ENCODE measurements at regions not wholly inside any gene's neighbourhood (a gene's known extent, or its start where the extent isn't known, plus 50 kb on each side); places are given as distances from the start of the nearest gene placed in this dataset.

- no peaks in the 10 kb centered on the region for H3K4me1 ChIP-seq (ENCODE audit: control insufficient read depth, low read length)
- TF ChIP-seq CTCF (IDR thresholded peaks at IDR 0.05; ENCODE audit: low read depth, low read length, poor library complexity, severe bottlenecking): no peak
- no peaks in the 10 kb centered on the region for H3K36me3 ChIP-seq (ENCODE audit: control insufficient read depth, low read length)
Observed at GRCh38 chr10:131788386-131788785, 112.4 kb upstream of the PPP2R2D start.

GRCh38 chr10:131789516-131789915, 111.3 kb upstream of the PPP2R2D start:
- Histone ChIP-seq H3K79me2 (ENCODE audit: control insufficient read depth, low read length) (no peaks in the 10 kb centered on the region), H3K4me1 (ENCODE audit: control insufficient read depth, low read length) (no peaks in the 10 kb centered on the region), H3K9me2 (replicated peaks; ENCODE audit: control insufficient read depth, low read length) (no peaks in the 10 kb centered on the region), H4K20me1 (ENCODE audit: control insufficient read depth, insufficient read depth, low read depth, low read length) (no peaks in the 10 kb centered on the region), H3K4me2 (ENCODE audit: low read length) (no peak overlapping the region), H3F3A (ENCODE audit: control insufficient read depth, insufficient read depth) (no peaks in the 10 kb centered on the region), H3K9me3 (ENCODE audit: control insufficient read depth, insufficient read depth, low read length) (peaks cover 6% of the 10 kb centered on the region; the same call in 1 of the 2 replicates), H3K27ac (ENCODE audit: low read depth, low read length) (no peak overlapping the region), H3K36me3 (ENCODE audit: control insufficient read depth, low read length) (no peaks in the 10 kb centered on the region), H3K27me3 (ENCODE audit: control insufficient read depth, low read length) (no peaks in the 10 kb centered on the region), H3K4me3 (ENCODE audit: low read length) (no peak overlapping the region)
- TF ChIP-seq CTCF (IDR thresholded peaks at IDR 0.05; ENCODE audit: low read depth, low read length, poor library complexity, severe bottlenecking) (no peak), EZH2phosphoT487 (IDR thresholded peaks at IDR 0.05; ENCODE audit: borderline replicate concordance, low read length) (no peak)

More at GRCh38 chr10:131788386-131788785, 112.4 kb upstream of the PPP2R2D start:
- peaks cover 6% of the 10 kb centered on the region; the same call in 1 of the 2 replicates for H3K9me3 ChIP-seq (ENCODE audit: control insufficient read depth, insufficient read depth, low read length)
- no peaks in the 10 kb centered on the region for H4K20me1 ChIP-seq (ENCODE audit: control insufficient read depth, insufficient read depth, low read depth, low read length)
- no peaks in the 10 kb centered on the region for H3F3A ChIP-seq (ENCODE audit: control insufficient read depth, insufficient read depth)
- H3K9me2 ChIP-seq (replicated peaks; ENCODE audit: control insufficient read depth, low read length): no peaks in the 10 kb centered on the region
- H3K4me2 ChIP-seq (ENCODE audit: low read length): no peak overlapping the region
- H3K79me2 ChIP-seq (ENCODE audit: control insufficient read depth, low read length): no peaks in the 10 kb centered on the region
- no peaks in the 10 kb centered on the region for H3K27me3 ChIP-seq (ENCODE audit: control insufficient read depth, low read length)
- no peak overlapping the region for H3K4me3 ChIP-seq (ENCODE audit: low read length)
- H3K27ac ChIP-seq (ENCODE audit: low read depth, low read length): no peak overlapping the region

GRCh38 chr10:131790021-131790420, 110.8 kb upstream of the PPP2R2D start:
- peaks cover 6% of the 10 kb centered on the region; the same call in 1 of the 2 replicates for H3K9me3 ChIP-seq (ENCODE audit: control insufficient read depth, insufficient read depth, low read length)
- no peak overlapping the region for H3K4me2 ChIP-seq (ENCODE audit: low read length)
- no peaks in the 10 kb centered on the region for H3K27me3 ChIP-seq (ENCODE audit: control insufficient read depth, low read length)
- H3K4me1 ChIP-seq (ENCODE audit: control insufficient read depth, low read length): no peaks in the 10 kb centered on the region
- H3K36me3 ChIP-seq (ENCODE audit: control insufficient read depth, low read length): no peaks in the 10 kb centered on the region
- no peaks in the 10 kb centered on the region for H3K79me2 ChIP-seq (ENCODE audit: control insufficient read depth, low read length)
- no peaks in the 10 kb centered on the region for H3F3A ChIP-seq (ENCODE audit: control insufficient read depth, insufficient read depth)
- no peak for TF ChIP-seq CTCF (IDR thresholded peaks at IDR 0.05; ENCODE audit: low read depth, low read length, poor library complexity, severe bottlenecking)
- no peak for TF ChIP-seq EZH2phosphoT487 (IDR thresholded peaks at IDR 0.05; ENCODE audit: borderline replicate concordance, low read length)
- no peaks in the 10 kb centered on the region for H3K9me2 ChIP-seq (replicated peaks; ENCODE audit: control insufficient read depth, low read length)
- H3K4me3 ChIP-seq (ENCODE audit: low read length): no peak overlapping the region
- no peaks in the 10 kb centered on the region for H4K20me1 ChIP-seq (ENCODE audit: control insufficient read depth, insufficient read depth, low read depth, low read length)
- H3K27ac ChIP-seq (ENCODE audit: low read depth, low read length): no peak overlapping the region

All from DOHH2 (cell line).